K562 (cell line): ENCODE measurements at regions not wholly inside any gene's neighbourhood (a gene's known extent, or its start where the extent isn't known, plus 50 kb on each side); places are given as distances from the start of the nearest gene placed in this dataset.

ENCODE experiments used
- CBX3 ChIP-seq, 2 experiments: IDR thresholded peaks; 1 replicate in 1 of 2; 2 replicates in 1 of 2; pipeline ENCODE4 v1.6.1; 2012; ENCODE audit warnings: inconsistent platforms in 2 of 2, low read length in 2 of 2, borderline replicate concordance in 1 of 2, control low read depth in 1 of 2
- CTCF ChIP-seq, 3 experiments: IDR thresholded peaks in 2 of 3; conservative IDR thresholded peaks in 1 of 3; 2 replicates each; pipeline ENCODE4 v1.5.1; 2011 to 2012; ENCODE audit warnings: low read length in 3 of 3, mild to moderate bottlenecking in 3 of 3, control low read depth in 2 of 3, improper control_type of control experiment in 1 of 3, inconsistent platforms in 1 of 3, low read depth in 1 of 3, mixed read lengths in 1 of 3, moderate library complexity in 1 of 3; ENCODE audit not compliant: insufficient read depth in 2 of 3
- EGR1 ChIP-seq: fragments of 450-650 bp; conservative IDR thresholded peaks from 2 replicates; pipeline ENCODE4 v1.6.1; 2017; ENCODE audit warnings: mild to moderate bottlenecking
- HINFP ChIP-seq: fragments of 450-650 bp; conservative IDR thresholded peaks from 2 replicates; pipeline ENCODE4 v1.6.1; 2016; ENCODE audit warnings: missing genetic modification characterization, low read depth, mild to moderate bottlenecking, control low read depth, missing compliant biosample characterization
- NCOR1 ChIP-seq: fragments of 450-650 bp; IDR thresholded peaks from 2 replicates; pipeline ENCODE4 v1.6.1; 2016; ENCODE audit warnings: mild to moderate bottlenecking, moderate library complexity
- RBBP5 ChIP-seq: fragments of 200-600 bp; sonication (generic); IDR thresholded peaks from 2 replicates; pipeline ENCODE4 v1.6.1; 2012; ENCODE audit warnings: borderline replicate concordance, mild to moderate bottlenecking, low read length, control low read depth, inconsistent platforms; ENCODE audit not compliant: insufficient read depth, poor library complexity, severe bottlenecking
- TCF7L2 ChIP-seq: fragments of 150-350 bp; IDR thresholded peaks from 2 replicates; pipeline ENCODE4 v1.6.1; 2016; ENCODE audit warnings: low read depth, mild to moderate bottlenecking, low read length, moderate library complexity
- ZNF140 ChIP-seq: fragments of 250-450 bp; sonication (Bioruptor Pico); IDR thresholded peaks from 2 replicates; pipeline ENCODE4 v1.8.0; 2021; ENCODE audit warnings: moderate library complexity, mild to moderate bottlenecking, inconsistent platforms

GRCh38 chr15:101556273-101556672 lies 66.8 kb upstream of the PCSK6 start:
- TF ChIP-seq NCOR1, result no peak
- TF ChIP-seq RBBP5, result no peak
- no peak for TF ChIP-seq ZNF140 (CRISPR knock-in tag)
- no peak for TF ChIP-seq CBX3 (IDR thresholded peaks at IDR 0.05; ENCODE audit: borderline replicate concordance in 1 of 2, low read length in 2 of 2)
- TF ChIP-seq EGR1, result no peak
- no peak for TF ChIP-seq CTCF (IDR thresholded peaks at IDR 0.05 in 2 of 3, conservative IDR thresholded peaks at IDR 0.05 in 1 of 3; ENCODE audit: insufficient read depth in 2 of 3, low read depth in 1 of 3, low read length in 3 of 3)
- TF ChIP-seq HINFP, result no peak
- TF ChIP-seq TCF7L2, result no peak
